COLO829 (cell line): ENCODE measurements at regions not wholly inside any gene's neighbourhood (a gene's known extent, or its start where the extent isn't known, plus 50 kb on each side); places are given as distances from the start of the nearest gene placed in this dataset.
"Not testable (repeated sequence)": the region's sequence is repeated elsewhere in the genome, so short reads cannot be mapped to it uniquely, and the experiment has no call there.

Experiments used
- DNase-seq: peaks from one replicate; pipeline ENCODE4 v3.0.0; 2012; ENCODE audit warnings: low spot score

- no peak for DNase-seq
Measured at GRCh38 chrX:115968436-115969252, 201.9 kb upstream of the AGTR2 start.

GRCh38 chrX:115970718-115971117 is 199.8 kb upstream of the AGTR2 start:
- no peak for DNase-seq

GRCh38 chrX:115972717-115973116 is 197.8 kb upstream of the AGTR2 start:
- no peak for DNase-seq

DNA sequence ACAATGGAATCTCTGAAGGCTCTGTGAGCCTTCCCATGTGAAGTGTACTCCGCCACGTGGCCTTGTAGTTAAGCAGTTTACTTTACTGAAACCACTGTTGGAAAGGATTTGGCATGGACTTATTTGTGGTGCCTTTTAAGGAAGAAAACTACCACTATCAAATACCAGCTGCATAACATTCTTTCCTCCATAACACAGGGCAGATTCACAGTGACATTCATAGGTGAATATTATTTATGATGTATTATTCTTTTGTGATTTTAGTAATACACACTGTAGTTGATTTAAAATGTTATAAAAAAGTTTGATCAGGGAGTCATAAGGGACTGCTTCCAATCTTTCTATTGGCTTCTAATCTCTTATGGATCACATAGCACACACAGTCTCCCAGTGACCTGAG is 192.5 kb upstream of the AGTR2 start:
- no peak for DNase-seq

DNA sequence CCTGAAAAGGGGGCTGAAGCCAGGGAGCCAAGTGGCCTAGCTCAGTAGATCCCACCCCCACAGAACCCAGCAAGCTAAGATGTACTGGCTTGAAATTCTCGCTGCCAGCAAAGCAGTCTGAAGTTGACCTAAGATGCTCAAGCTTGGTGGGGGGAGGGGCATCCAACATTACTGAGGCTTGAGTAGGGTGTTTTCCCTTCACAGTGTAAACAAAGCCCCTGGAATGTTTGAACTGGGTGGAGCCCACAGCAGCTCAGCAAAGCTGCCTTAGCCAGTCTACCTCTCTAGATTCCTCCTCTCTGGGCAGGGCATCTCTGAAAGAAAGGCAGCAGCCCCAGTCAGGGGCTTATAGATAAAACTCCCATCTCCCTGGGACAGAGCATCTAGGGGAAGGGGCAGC is 187.4 kb upstream of the AGTR2 start:
- DNase-seq, result not testable (repeated sequence)

GRCh38 chrX:115987464-115987863 is 183.1 kb upstream of the AGTR2 start:
- not testable (repeated sequence) for DNase-seq

DNA sequence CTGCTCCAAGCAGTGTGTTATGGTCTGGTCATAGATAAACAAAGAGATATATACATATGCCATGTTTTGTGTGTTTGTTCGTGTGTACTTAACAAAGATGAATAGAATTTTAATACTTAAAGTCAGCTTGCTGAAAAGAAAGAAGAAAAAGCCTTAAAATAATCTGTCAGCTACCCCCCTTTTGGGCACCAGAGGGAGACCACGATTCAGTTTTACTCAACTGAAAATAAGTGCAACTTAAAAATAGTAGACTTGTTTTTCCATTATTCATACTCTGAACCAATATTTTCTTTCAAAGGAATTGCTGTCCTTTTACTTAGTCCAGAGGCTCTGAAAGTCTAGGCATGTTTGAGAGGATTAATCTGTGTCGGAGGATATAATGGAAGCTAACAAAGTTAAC is 181.7 kb upstream of the AGTR2 start:
- no peak for DNase-seq

- no peak for DNase-seq
Measured at GRCh38 chrX:115989686-115990085, 180.9 kb upstream of the AGTR2 start.

DNA sequence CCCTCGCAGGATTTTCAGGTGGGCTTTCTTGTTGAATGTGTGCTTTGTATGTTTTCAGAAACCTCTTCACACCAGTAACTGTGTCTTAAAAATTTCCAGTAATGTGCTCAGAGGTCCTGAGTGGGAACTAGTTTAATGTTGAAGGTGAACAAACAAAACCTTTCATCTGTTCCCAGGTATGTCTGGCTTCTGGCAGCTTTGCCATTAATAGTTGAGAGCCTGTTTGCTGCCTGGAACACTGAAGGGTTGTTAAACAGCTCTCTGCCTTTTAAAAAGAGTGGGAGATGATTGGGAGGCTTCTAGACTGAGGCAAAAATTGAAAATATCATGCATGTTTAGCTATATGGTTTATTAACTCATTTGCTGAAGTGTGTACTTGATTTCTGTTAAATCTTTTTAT is 161.2 kb upstream of the AGTR2 start:
- no peak for DNase-seq

- no peak for DNase-seq
Measured at GRCh38 chrX:116009861-116010710, 160.5 kb upstream of the AGTR2 start.

DNA sequence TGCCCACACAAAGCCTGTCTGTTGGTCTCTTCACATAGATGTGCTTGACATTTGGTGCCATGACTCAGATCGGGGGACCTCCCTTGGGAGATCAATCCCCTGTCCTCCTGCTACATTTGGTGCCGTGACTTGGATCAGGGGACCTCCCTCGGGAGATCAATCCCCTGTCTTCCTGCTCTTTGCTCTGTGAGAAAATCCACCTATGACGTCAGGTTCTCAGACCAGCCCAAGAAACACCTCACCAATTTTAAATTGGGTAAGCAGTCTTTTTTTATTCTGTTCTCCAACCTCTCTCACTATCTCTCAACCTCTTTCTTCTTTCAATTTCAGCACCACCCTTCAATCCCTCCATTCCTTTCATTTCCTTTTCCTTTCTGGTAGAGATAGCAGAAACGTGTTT is 159.6 kb upstream of the AGTR2 start:
- no peak for DNase-seq

DNA sequence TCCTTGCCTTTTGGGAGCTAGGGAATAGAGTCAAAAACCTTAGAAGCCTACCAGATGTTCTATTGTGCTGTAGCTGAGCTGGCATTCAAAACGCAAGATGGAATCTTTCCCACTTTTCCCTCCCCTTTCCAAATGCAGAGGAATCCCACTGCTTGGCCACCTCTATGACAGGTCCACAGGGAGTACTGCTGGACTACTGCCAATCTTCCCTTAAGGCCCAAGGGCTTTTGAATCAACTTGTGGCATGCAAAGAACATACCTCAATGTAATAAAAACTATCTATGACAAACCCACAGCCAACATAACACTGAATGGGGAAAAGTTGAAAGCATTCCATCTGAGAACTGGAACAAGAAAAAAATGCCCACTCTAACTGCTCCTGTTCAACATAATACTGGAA is 139.2 kb upstream of the AGTR2 start:
- DNase-seq, result no peak
